OCI-LY7 (cell line): ENCODE measurements at regions not wholly inside any gene's neighbourhood (a gene's known extent, or its start where the extent isn't known, plus 50 kb on each side); places are given as distances from the start of the nearest gene placed in this dataset.

Source experiments
- CTCF ChIP-seq: fragments of 200-600 bp; sonication (generic); conservative IDR thresholded peaks from 2 replicates; pipeline ENCODE4 v1.5.1; 2014; ENCODE audit warnings: mild to moderate bottlenecking, antibody characterized with exemption, low read length, moderate library complexity, mixed read lengths
- EZH2phosphoT487 ChIP-seq: fragments of 200-600 bp; sonication (generic); IDR thresholded peaks from 2 replicates; pipeline ENCODE4 v1.6.1; 2018; ENCODE audit warnings: low read depth, borderline replicate concordance, mild to moderate bottlenecking, mixed run types, antibody characterized with exemption, low read length, moderate library complexity, mixed read lengths

- TF ChIP-seq CTCF (no peak), EZH2phosphoT487 (no peak)
Measured at GRCh38 chr1:82265436-82265835, 464.7 kb downstream of the ADGRL2 start.
